DOHH2 (cell line): ENCODE measurements at regions not wholly inside any gene's neighbourhood (a gene's known extent, or its start where the extent isn't known, plus 50 kb on each side); places are given as distances from the start of the nearest gene placed in this dataset.

ENCODE experiments used
- EZH2phosphoT487 ChIP-seq: fragments of 200-600 bp; sonication (generic); IDR thresholded peaks from 2 replicates; pipeline ENCODE4 v1.6.1; 2017; ENCODE audit warnings: borderline replicate concordance, mild to moderate bottlenecking, antibody characterized with exemption, low read length, moderate library complexity, mixed read lengths
- TF ChIP-seq, protein P1 (sequence below): fragments of 200-600 bp; sonication (generic); IDR thresholded peaks from one replicate; pipeline ENCODE4 v1.5.1; 2014; ENCODE audit warnings: antibody characterized with exemption, mild to moderate bottlenecking, low read depth, low read length; ENCODE audit not compliant: poor library complexity, severe bottlenecking

DNA sequence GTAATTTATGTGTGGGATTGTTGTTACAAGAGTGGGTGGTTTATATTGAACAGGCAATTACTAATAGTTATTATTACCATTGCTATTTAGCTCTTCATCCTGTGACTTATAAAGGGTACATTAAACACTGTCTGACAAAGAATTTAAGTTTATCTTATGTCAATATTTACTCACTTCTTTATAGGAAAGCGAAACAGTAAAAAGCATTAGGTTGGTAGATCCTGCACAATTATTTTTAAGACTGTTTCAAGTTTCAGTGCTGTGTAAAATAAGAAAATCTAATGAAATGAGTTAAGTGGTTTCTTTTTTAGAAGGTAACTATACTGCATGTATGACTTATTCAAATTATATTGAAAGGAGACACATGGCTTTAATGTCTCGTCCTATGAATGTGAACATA is 135.8 kb upstream of the MAP3K7 start:
- TF ChIP-seq, protein P1, sequence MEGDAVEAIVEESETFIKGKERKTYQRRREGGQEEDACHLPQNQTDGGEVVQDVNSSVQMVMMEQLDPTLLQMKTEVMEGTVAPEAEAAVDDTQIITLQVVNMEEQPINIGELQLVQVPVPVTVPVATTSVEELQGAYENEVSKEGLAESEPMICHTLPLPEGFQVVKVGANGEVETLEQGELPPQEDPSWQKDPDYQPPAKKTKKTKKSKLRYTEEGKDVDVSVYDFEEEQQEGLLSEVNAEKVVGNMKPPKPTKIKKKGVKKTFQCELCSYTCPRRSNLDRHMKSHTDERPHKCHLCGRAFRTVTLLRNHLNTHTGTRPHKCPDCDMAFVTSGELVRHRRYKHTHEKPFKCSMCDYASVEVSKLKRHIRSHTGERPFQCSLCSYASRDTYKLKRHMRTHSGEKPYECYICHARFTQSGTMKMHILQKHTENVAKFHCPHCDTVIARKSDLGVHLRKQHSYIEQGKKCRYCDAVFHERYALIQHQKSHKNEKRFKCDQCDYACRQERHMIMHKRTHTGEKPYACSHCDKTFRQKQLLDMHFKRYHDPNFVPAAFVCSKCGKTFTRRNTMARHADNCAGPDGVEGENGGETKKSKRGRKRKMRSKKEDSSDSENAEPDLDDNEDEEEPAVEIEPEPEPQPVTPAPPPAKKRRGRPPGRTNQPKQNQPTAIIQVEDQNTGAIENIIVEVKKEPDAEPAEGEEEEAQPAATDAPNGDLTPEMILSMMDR: no peak
- TF ChIP-seq EZH2phosphoT487: no peak
